Mammary epithelial cell (primary cell): ENCODE measurements at regions not wholly inside any gene's neighbourhood (a gene's known extent, or its start where the extent isn't known, plus 50 kb on each side); places are given as distances from the start of the nearest gene placed in this dataset.

ENCODE experiments used
- EZH2 ChIP-seq: IDR thresholded peaks from 2 replicates; pipeline ENCODE4 v1.6.1; 2012; ENCODE audit warnings: low read length, inconsistent platforms, borderline replicate concordance
- TF ChIP-seq, protein P1 (sequence below), 2 donors: IDR thresholded peaks in 1 of 2; conservative IDR thresholded peaks in 1 of 2; 2 replicates each; pipeline ENCODE4 v1.5.1; 2011 to 2012; ENCODE audit warnings: inconsistent platforms in 2 of 2, low read length in 2 of 2, mild to moderate bottlenecking in 2 of 2, control low read depth in 1 of 2, low read depth in 1 of 2; ENCODE audit not compliant: insufficient read depth in 1 of 2; ENCODE audit errors: extremely low read depth in 1 of 2

DNA sequence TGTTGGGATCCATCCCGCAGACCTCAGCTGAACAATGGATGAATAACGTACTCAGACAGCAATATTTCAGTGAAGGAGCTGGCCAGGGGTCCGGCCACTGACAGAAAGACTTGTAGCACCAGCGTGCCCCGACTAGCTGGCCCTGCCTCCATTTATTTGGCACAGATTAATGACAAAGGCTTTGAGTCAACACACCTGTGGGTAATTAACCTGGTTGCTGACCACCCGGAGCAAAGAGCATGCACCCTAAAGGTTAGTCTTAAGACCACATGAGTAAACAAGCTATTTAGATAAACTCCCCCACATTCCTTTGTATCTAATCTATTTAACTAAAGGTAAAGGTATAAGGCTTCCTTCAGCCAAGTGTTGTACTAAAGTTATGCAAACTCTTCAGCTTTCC is 868.6 kb downstream of the LRFN5 start:
- TF ChIP-seq, protein P1, sequence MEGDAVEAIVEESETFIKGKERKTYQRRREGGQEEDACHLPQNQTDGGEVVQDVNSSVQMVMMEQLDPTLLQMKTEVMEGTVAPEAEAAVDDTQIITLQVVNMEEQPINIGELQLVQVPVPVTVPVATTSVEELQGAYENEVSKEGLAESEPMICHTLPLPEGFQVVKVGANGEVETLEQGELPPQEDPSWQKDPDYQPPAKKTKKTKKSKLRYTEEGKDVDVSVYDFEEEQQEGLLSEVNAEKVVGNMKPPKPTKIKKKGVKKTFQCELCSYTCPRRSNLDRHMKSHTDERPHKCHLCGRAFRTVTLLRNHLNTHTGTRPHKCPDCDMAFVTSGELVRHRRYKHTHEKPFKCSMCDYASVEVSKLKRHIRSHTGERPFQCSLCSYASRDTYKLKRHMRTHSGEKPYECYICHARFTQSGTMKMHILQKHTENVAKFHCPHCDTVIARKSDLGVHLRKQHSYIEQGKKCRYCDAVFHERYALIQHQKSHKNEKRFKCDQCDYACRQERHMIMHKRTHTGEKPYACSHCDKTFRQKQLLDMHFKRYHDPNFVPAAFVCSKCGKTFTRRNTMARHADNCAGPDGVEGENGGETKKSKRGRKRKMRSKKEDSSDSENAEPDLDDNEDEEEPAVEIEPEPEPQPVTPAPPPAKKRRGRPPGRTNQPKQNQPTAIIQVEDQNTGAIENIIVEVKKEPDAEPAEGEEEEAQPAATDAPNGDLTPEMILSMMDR (conservative IDR thresholded peaks at IDR 0.05 in 1 of 2, IDR thresholded peaks at IDR 0.05 in 1 of 2; ENCODE audit: extremely low read depth in 1 of 2, insufficient read depth in 1 of 2, low read depth in 1 of 2, low read length in 2 of 2), result no peak
- no peak for TF ChIP-seq EZH2
